NCI-H2107 treated with DMSO at 0.1 percent for 48 hours (cell line): ENCODE measurements at regions not wholly inside any gene's neighbourhood (a gene's known extent, or its start where the extent isn't known, plus 50 kb on each side); places are given as distances from the start of the nearest gene placed in this dataset.
"Not testable (repeated sequence)": the region's sequence is repeated elsewhere in the genome, so short reads cannot be mapped to it uniquely, and the experiment has no call there.

ENCODE experiments used
- DNase-seq: peaks from one replicate; lab custom pipeline; 2025; ENCODE audit not compliant: unreplicated experiment; lab: John Stamatoyannopoulos, UW

DNA sequence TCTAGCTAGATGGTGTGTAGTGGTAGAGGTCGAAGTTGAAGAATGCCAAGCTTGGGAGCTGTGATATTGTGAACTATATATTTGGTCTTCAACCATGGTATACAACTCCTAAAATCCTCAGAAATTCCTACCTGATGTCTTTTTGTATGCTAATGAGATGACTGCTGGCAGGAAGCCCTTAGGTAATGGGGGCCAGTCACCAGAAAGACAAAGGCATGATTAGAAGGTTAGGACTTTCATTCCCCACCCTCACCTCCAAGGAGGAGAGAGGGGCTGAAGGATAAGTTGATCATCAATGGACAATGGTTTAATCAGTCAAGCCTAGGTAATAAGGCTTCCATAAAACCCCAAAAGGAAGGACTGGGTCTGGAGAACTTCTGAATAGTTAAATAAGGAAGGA lies 285.7 kb upstream of the POU5F2 start:
- no peak for DNase-seq

DNA sequence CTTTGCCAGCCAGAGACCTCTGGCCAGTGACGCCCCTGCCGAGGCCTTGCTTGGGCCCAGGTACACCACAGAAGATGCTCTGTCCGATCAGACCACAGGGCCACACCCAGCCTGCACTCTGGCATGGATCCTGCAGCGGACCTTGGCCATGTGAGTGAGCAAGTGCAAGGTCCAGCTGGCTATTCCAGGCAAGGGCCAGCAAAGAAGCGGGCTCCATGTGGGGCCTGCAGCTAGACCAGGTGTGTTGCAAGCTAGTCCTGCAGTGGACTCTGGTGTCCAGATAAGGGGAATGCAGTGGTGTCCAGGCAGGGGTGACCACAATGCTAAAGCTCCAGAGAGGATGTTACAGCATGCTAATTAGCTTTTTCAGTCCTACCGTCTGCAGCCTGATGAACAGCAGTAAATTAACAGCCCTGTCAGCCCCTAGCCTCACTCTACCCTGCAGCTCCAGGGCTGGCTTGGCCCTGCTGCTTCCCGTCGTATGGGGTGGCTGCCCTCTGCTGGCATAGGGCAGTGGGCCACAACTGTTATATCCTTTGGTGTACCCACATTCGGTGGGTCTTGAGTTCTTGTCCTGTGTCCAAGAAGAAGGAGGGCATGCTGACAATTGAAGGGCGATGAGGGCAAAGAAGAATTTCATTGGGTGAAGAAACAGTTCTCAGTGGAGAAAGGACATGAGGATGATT lies 284.5 kb upstream of the POU5F2 start:
- no peak for DNase-seq

DNA sequence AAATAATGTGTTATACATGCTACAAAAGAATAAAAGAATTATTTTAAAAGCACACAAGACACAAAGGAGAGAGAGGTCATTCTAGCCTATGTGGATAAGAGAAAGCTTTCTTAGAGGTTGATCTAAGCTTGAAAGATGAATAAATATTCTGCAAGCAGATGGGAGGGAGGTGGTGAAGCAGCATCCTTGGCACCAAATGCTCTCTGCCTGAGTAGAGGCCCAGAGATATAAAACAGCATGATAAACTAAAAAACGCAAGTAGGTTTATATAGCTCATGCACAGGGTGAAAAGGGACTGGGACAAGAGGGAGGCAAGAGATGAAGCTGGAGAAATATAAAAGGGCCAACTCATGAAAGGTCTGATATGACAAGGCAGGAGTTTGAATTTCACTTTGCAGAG lies 283.2 kb upstream of the POU5F2 start:
- DNase-seq: no peak

DNA sequence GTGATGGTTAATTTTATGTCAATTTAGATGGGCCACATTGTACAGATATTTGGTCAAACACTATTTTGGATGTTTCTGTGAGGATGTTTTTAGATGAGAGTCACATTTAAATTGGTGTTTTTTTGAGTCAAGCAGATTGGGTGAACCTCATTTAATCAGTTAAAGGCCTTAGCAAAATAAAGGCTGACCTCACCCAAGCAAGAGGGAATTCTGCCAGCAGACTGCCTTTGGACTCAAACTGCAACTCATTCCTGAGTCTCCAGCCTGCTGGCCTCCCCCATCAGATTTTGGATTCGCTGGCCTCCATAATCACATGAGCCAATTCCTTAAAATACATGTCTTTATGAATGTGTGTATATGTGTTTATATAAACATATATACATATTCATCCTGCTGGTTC lies 282.7 kb upstream of the POU5F2 start:
- no peak for DNase-seq

DNA sequence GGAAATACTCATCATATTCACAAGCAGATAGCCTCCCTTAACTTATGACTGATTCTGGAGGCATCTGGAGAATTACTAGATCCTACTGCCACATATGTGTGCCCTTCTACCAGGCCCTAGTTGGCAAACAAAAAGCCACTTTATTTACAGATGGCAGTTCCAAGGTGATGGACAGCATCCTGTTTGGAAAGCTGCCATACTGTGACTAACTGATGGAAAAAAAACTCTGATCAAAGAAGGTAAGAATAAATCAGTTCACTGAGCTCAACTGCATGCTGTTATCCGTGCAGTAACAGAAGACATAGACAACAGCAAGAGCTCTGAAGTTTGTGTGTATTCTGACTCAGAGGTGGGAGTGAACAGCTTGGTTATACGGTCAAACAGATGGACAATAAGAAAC lies 279.8 kb upstream of the POU5F2 start:
- DNase-seq: no peak

DNA sequence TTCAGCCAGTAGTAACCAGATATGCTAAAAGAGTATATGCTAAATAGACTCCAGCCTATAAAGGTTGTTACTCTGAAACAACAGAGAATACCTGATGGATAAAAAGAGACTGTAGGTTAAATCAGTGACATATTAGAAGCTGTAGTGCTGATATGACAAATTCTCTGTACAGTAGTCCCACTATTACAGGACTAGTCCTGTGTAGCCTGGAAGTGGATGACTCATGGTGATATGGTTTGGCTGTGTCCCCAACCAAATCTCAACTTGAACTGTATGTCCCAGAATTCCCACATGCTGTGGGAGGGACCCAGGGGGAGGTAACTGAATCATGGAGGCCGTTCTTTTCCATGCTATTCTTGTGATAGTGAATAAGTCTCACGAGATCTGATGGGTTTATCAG lies 276.2 kb upstream of the POU5F2 start:
- no peak for DNase-seq

DNA sequence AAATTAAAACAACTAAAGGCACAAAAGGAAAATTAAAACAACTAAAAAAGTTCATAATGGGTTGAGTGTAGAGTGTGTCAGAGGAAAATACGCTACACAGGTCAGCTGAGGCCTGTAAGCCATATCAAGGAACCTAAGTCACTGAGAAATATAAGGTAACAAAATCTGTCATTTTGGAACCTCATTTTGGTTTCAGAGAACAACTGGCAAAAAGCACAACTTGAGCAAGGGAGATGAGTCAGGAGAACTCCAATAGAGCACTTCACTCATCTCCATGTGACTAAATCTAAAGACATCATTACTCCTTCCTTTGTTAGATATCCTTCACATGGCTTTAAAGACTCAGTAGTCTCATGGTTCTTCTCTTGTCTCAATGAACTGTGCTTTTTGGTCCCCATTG lies 269.4 kb upstream of the POU5F2 start:
- DNase-seq: no peak

DNA sequence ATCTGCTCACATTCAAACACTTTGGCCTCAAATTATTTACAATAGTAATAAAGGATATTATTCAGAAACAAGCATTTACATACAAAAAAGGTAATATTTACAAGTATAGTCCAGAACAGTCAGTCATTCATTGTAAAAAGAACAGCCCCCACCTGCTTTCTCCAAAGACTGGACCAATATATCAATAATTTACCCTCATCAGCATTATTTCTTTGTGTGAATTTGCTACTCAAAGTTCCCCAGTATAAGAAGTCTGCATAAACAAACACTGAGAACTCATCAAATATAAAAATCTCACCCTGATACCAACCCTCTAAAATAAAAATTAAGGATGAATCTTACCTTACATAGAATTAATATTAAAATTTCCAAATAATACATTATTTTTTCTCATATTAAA lies 267.8 kb upstream of the POU5F2 start:
- DNase-seq: no peak

DNA sequence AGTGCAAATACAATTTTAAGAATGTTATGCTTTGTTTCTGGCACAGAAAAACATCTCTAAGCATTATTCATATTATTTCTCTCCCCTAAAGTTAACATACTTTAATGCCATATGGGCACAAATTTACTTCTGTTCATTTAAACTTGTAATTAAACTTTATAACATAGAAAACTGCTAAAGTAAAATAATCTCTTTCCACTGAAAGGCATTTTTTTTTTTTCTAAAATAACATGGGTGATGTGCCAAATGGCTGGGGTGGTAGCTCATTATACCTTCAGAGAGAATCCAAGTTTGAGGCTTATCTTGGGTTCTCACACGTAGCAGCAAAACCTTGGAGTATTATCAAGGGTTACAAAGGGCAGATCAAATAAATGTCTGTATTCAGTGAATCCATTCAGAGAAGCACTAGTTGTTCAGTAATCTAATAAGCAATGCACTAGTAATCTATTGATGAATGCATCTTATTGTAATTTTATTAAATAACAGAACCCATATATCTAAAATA lies 257.6 kb upstream of the POU5F2 start:
- no peak for DNase-seq

DNA sequence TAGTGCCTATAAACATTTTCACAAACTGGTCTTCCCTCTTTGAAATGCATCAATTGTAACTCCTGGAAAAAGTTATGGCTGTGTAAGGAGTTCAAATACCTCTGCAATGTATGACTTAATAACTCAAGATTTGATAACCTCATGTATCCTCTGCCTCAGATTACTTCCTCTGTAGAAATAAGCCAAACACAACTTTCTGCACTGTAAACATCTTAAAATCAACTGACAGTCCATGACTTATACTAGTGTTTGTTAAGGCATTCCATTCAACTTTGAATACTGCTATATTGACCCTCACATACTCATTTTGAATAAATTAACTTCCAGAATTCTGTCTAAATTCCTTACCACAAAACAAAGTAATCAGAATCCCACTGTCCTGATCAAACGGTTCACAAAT lies 256.2 kb upstream of the POU5F2 start:
- no peak for DNase-seq

DNA sequence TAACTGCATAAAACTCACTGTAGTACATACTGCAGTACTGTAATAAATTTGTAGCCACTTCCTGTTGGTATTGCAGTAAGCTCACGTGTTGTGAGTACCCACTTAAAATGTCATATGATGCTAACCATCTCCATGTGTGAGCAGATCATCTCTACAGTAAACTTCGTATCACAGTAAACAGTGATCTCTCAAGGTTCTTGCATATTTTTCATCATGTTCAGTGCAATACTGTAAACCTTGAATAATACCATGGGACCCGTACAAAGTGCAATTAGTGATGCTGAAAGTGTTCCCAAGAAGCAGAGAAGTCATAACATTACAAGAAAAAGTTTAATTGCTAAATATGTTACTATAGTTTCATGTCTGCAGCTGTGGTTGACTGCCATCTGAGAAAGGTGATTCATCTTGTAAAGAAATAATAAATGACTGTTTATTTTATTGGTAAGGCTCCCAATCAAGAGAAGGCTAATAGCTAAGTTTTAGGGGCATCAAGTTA lies 253.8 kb upstream of the POU5F2 start:
- no peak for DNase-seq

DNA sequence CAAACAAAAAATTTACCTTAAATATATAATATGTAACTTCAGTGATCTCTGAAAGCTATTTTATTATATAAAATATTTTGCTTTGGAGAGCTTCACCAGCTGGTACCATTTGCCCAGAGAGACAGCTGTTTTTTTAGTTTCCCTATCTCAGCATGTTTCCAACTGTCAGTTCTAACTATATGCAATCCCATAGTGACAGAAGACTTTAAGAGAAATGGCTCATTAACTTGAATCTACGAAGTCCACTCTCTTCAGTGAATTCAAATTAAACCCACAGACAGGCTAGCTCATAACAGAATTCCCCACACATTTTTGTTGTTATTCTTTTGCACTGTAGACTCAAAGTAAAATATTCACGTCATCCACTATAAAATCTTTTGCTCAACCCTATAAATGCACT lies 251.8 kb upstream of the POU5F2 start:
- no peak for DNase-seq

DNA sequence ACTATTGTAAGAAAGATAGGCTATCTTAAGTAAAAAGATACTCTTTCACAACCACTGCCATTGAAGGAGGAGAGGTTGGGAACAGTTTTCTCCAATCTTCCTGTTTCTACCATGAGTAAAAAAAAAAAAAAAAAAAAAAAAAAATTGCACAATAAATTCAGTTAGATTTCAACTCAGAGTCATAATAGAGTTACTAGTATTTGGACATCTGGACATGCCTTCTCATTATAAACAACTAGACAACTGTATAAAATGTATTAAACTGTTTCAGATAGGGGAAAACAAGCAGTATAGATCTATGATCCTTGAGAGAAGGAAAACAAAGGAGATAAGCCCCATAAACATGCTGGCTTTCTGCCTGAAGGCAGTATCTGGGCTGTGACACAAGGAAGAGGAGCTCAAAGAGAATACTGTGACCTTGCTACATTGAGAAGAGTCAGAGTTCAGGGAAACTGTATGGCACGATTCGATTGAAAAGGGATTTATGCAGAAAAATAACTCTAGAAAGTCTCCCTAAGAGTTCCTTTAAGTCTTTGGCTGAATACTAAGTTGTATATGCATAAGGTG lies 249.2 kb upstream of the POU5F2 start:
- DNase-seq: no peak

DNA sequence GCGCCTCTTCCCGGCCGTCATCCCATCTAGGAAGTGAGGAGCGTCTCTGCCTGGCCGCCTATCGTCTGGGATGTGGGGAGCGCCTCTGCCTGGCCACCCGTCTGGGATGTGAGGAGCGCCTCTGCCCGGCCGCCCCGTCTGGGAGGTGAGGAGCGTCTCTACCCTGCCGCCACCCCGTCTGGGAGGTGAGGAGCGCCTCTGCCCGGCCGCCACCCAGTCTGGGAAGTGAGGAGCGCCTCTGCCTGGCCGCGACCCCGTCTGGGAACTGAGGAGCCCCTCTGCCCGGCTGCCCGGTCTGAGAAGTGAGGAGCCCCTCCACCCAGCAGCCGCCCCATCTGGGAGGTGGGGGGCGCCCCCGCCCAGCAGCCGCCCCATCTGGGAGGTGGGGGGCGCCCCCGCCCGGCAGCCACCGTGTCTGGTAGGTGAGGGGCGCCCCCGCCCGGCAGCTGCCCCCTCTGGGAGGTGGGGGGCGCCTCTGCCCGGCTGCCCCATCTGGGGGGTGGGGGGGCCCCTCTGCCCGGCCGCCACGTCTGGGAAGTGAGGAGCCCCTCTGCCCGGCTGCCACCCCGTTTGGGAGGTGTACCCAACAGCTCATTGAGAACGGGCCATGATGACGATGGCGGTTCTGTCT lies 244.7 kb upstream of the POU5F2 start:
- DNase-seq: not testable (repeated sequence)

DNA sequence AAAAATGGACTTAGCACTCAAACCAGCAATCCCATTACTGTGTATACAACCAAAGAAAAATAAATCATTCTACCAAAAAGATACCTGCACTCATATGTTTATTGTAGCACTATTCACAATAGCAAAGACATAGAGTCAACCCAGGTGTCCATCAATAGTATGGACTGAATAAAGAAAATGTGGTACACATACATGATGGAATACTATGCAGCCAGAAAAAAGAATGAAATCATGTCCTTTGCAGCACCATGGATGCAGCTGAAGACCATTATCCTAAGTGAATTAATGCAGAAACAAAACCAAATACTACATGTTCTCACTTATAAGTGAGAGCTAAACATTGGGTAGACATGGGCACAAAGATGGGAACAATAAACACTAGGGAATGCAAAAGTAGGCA lies 236.8 kb upstream of the POU5F2 start:
- DNase-seq: no peak

DNA sequence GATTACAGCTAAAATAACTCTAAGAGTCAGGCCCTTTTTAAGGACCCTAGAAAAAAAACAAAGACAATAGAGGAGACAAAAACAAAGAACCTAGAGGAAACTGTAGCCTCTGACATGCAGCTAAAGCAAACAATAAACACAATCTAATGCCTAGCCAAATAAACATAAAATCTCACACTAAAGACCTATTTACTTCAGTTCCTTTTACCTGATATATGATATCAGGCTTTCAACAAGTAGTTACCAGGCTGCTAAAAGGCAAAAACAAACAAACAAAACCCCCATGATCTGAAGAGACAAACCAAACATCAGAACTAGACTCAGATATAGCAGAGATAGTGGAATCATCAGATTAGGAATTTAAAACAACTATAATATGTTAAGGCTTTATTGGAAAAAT lies 226.5 kb upstream of the POU5F2 start:
- DNase-seq: peak; percentile 80

DNA sequence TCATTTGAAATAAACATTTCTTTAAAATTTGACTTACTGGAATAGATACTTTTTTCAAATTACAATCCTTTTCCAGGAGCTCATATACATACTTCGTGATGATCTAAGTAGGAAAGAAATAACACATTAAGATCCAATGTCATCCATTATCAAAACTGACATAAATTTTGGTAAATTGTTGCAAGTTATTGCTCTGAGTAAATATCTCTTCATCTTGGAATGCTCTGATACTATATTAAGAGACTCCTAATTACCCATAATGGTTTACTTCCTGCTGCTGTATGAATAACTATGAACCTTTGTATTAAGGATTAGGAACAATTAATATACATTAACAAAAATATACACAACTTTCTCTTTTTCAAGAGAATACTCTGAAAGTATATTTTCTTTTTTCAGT lies 223.0 kb upstream of the POU5F2 start:
- DNase-seq: no peak

DNA sequence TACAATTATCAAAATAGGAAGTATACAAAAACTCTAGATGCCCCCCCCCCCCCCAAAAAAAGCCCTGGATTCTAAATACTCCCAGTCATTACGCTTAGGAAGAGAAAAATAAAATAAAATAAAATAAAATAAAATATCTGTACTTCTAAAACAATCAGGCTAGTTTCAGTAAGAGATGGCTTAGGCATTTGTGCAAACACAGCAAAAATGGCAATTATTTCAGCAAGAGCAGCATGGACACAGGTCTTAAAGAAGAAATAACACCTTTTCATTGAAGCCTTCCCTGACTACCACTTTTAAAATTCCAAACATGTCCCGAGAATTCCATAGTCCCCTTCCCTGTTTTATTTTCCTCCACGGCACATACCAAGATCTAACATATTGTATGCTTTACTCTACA lies 218.6 kb upstream of the POU5F2 start:
- no peak for DNase-seq

DNA sequence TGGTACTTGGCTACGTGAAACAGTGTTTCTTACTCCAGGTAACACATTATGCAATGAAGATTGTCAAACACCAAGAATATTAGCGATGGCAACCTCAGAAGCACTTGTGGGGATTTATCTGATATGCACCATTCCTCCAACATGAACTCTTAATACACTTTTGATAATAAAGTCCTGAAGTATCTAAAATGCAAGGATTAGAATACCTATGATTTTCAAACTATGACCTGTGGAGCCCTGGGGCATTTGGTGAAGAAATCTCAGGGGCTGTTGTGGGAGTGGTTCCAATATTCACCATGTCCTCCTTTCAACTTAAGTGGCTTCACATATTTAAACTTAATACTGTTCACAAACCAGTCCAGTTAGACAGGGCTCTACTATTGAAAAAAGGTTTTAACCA lies 214.6 kb upstream of the POU5F2 start:
- no peak for DNase-seq

DNA sequence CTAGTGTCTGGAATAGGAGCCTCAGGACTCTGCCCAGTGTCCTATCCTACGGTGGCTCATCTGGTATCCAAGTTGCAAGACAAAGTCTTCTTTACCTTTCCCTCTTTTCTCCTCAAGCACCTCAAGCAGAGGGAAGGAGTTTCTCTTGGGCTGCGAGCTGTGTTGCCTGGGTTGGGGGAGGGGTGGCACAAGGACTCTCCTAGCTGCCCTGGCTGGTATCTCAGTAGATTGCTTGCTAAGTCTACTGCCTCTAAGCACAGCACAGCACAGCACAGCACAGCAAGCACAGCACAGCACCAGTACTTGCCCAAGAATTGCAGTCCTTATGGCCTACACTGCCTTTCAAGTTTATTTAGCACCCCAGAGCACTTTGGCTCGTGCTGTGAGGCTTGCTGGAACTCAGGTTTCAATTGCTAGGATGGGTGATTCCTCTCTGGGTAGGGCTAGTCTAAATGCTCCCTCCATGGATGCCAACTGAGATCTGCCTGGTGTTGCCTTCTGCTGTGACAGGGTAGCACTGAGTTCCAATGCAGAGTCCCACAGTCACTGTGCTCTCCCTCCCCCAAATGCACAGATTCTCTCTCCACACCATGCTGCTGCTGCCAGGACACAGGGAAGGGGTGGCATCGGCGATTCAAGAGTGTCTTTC lies 213.1 kb upstream of the POU5F2 start:
- DNase-seq: no peak

DNA sequence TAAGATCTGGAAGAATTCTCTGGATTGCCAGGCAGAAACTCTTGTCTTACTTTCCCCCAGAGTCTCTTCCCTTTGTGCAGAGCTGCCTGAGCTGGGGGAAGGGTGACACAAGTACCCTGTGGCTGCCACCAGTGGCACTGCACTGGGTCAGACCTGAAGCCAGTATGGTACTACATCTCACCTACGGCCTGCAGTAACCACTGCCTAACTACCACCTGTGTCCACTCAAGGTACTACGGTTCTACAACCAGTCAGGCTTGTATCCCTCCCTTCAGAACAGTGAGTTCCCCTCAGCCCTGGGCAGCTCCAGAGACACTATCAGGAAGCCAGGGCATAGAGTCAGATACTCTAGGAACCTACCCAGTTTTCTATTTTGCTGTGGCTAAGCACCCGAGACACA lies 212.0 kb upstream of the POU5F2 start:
- no peak for DNase-seq

DNA sequence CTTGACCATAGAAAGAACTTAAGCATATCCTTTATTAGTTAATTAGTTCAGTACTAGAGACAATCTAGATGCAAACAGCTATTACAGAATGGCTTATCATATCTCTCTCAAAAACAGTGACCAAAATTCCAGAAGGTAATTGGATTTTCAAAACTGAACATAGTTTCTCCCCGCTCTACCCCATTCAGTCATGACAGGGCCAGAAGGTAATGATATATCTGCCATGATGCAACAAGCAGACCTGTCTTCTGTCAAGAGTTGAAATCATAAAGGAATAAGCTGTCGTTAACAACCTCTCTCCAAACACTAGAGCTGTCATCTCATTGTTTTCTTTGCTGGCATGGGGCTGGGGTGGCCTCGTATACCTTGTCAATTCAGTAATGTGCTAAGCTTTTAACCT lies 200.5 kb upstream of the POU5F2 start:
- DNase-seq: no peak
